ENCODE measurements at regions not wholly inside any gene's neighbourhood (a gene's known extent, or its start where the extent isn't known, plus 50 kb on each side); places are given as distances from the start of the nearest gene placed in this dataset.

- no peaks in the 10 kb centered on the region for H3K36me3 ChIP-seq (ENCODE audit: insufficient read depth, low read length)
Measured at GRCh38 chr14:71206123-71206522, 298.9 kb downstream of the PCNX1 start.

GRCh38 chr14:71206766-71207371 lies 299.6 kb downstream of the PCNX1 start:
- Histone ChIP-seq H3K4me3 (ENCODE audit: insufficient read depth, low read depth, low read length) (no peak overlapping the region), H3K4me2 (ENCODE audit: low read length) (peak overlapping the region; percentile 41), H3K9me3 (ENCODE audit: insufficient read depth, low read depth, low read length) (no peaks in the 10 kb centered on the region), H3K36me3 (ENCODE audit: insufficient read depth, low read length) (no peaks in the 10 kb centered on the region), H3K79me2 (ENCODE audit: insufficient read depth, low read length) (no peaks in the 10 kb centered on the region), H3K27ac (ENCODE audit: low read depth, low read length) (no peak overlapping the region), H2AFZ (ENCODE audit: low read depth, low read length) (peak overlapping the region; percentile 45), H4K20me1 (ENCODE audit: insufficient read depth, low read length) (no peaks in the 10 kb centered on the region), H3K9ac (ENCODE audit: low read length) (no peak overlapping the region), H3K4me1 (ENCODE audit: insufficient read depth, low read length) (peaks cover 9% of the 10 kb centered on the region), H3K27me3 (ENCODE audit: insufficient read depth, low read length) (no peaks in the 10 kb centered on the region)
- DNase-seq (ENCODE audit: low read depth) (peak; percentile 91), FAIRE-seq (peak; percentile 9)
- H3K27me3 Mint-ChIP-seq (ENCODE audit: low read depth, unreplicated experiment): peaks cover 6% of the 10 kb centered on the region
- no peak overlapping the region for H3K4me3 Mint-ChIP-seq (ENCODE audit: unreplicated experiment)
- H3K9me3 Mint-ChIP-seq (ENCODE audit: unreplicated experiment): no peaks in the 10 kb centered on the region
- H3K27ac Mint-ChIP-seq (ENCODE audit: unreplicated experiment): no peak overlapping the region
- H3K4me1 Mint-ChIP-seq (ENCODE audit: low read depth, unreplicated experiment): peaks cover 11% of the 10 kb centered on the region
- TF ChIP-seq EZH2 (IDR thresholded peaks at IDR 0.05; ENCODE audit: insufficient read depth, low read length) (no peak), CTCF (IDR thresholded peaks at IDR 0.05; ENCODE audit: insufficient read depth, low read depth, low read length) (no peak)
- H3K36me3 Mint-ChIP-seq (ENCODE audit: low read depth, unreplicated experiment): no peaks in the 10 kb centered on the region

More at GRCh38 chr14:71206123-71206522, 298.9 kb downstream of the PCNX1 start:
- no peaks in the 10 kb centered on the region for H3K9me3 Mint-ChIP-seq (ENCODE audit: unreplicated experiment)
- no peak for FAIRE-seq
- TF ChIP-seq CTCF (IDR thresholded peaks at IDR 0.05; ENCODE audit: insufficient read depth, low read depth, low read length) (no peak), EZH2 (IDR thresholded peaks at IDR 0.05; ENCODE audit: insufficient read depth, low read length) (no peak)
- no peak overlapping the region for H3K27ac ChIP-seq (ENCODE audit: low read depth, low read length)
- H3K36me3 Mint-ChIP-seq (ENCODE audit: low read depth, unreplicated experiment): no peaks in the 10 kb centered on the region
- no peaks in the 10 kb centered on the region for H3K9me3 ChIP-seq (ENCODE audit: insufficient read depth, low read depth, low read length)
- H3K4me3 ChIP-seq (ENCODE audit: insufficient read depth, low read depth, low read length): no peak overlapping the region
- DNase-seq (ENCODE audit: low read depth): no peak
- H2AFZ ChIP-seq (ENCODE audit: low read depth, low read length): no peak overlapping the region
- peaks cover 6% of the 10 kb centered on the region for H3K27me3 Mint-ChIP-seq (ENCODE audit: low read depth, unreplicated experiment)
- H3K79me2 ChIP-seq (ENCODE audit: insufficient read depth, low read length): no peaks in the 10 kb centered on the region
- H3K27ac Mint-ChIP-seq (ENCODE audit: unreplicated experiment): no peak overlapping the region
- no peaks in the 10 kb centered on the region for H4K20me1 ChIP-seq (ENCODE audit: insufficient read depth, low read length)
- peaks cover 9% of the 10 kb centered on the region for H3K4me1 ChIP-seq (ENCODE audit: insufficient read depth, low read length)
- H3K4me1 Mint-ChIP-seq (ENCODE audit: low read depth, unreplicated experiment): peaks cover 11% of the 10 kb centered on the region
- no peak overlapping the region for H3K4me3 Mint-ChIP-seq (ENCODE audit: unreplicated experiment)
- peak overlapping the region; percentile 41 for H3K4me2 ChIP-seq (ENCODE audit: low read length)
- H3K9ac ChIP-seq (ENCODE audit: low read length): no peak overlapping the region
- no peaks in the 10 kb centered on the region for H3K27me3 ChIP-seq (ENCODE audit: insufficient read depth, low read length)

DNA sequence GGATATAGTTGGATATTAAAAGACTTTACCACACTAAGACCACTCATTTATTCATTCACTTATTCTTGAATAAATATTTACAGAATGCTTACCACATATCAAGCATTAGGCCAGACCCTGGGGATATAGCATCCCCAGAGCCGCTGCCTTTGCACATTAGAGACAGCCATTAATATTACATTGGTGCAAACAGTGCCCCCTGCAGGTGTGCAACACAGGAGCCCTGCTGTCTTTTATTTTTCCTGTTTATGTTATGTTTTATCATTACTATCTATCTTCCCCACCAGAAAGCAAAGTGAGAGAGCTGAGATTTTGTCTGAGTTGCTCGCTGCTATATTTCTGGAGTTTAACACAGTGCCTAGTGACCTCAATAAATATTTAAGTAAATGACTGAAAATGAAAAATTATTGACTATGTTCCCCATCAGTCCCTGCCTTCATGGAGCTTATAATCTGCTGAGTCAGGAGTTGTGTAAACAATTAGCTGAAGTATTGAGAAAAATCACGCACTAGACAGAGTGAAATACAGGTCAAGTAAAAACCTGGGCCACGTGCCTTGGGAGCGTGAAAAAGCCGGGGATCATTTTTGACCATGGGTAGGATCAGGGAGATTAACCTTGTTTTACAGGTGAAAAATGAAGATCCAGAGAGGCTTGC lies 301.6 kb downstream of the PCNX1 start:
- H3K4me3 ChIP-seq (ENCODE audit: insufficient read depth, low read depth, low read length): no peak overlapping the region
- Mint-ChIP-seq H3K4me1 (ENCODE audit: low read depth, unreplicated experiment) (peaks cover 3% of the 10 kb centered on the region), H3K9me3 (ENCODE audit: unreplicated experiment) (no peaks in the 10 kb centered on the region)

More for the DNA sequence above, 301.6 kb downstream of the PCNX1 start:
- Histone ChIP-seq H2AFZ (ENCODE audit: low read depth, low read length) (no peak overlapping the region), H4K20me1 (ENCODE audit: insufficient read depth, low read length) (no peaks in the 10 kb centered on the region), H3K79me2 (ENCODE audit: insufficient read depth, low read length) (no peaks in the 10 kb centered on the region), H3K4me1 (ENCODE audit: insufficient read depth, low read length) (peaks cover 9% of the 10 kb centered on the region), H3K36me3 (ENCODE audit: insufficient read depth, low read length) (no peaks in the 10 kb centered on the region), H3K9me3 (ENCODE audit: insufficient read depth, low read depth, low read length) (no peaks in the 10 kb centered on the region), H3K27ac (ENCODE audit: low read depth, low read length) (no peak overlapping the region), H3K4me2 (ENCODE audit: low read length) (no peak overlapping the region), H3K9ac (ENCODE audit: low read length) (no peak overlapping the region), H3K27me3 (ENCODE audit: insufficient read depth, low read length) (no peaks in the 10 kb centered on the region)
- no peak for TF ChIP-seq EZH2 (IDR thresholded peaks at IDR 0.05; ENCODE audit: insufficient read depth, low read length)
- no peak for TF ChIP-seq CTCF (IDR thresholded peaks at IDR 0.05; ENCODE audit: insufficient read depth, low read depth, low read length)
- H3K4me3 Mint-ChIP-seq (ENCODE audit: unreplicated experiment): no peak overlapping the region
- peaks cover 2% of the 10 kb centered on the region for H3K27me3 Mint-ChIP-seq (ENCODE audit: low read depth, unreplicated experiment)
- DNase-seq (ENCODE audit: low read depth) (no peak), FAIRE-seq (no peak)
- no peak overlapping the region for H3K27ac Mint-ChIP-seq (ENCODE audit: unreplicated experiment)
- H3K36me3 Mint-ChIP-seq (ENCODE audit: low read depth, unreplicated experiment): no peaks in the 10 kb centered on the region
